CD1c-positive myeloid dendritic cell (primary cell): ENCODE measurements at regions not wholly inside any gene's neighbourhood (a gene's known extent, or its start where the extent isn't known, plus 50 kb on each side); places are given as distances from the start of the nearest gene placed in this dataset.

ENCODE experiments used
- DNase-seq: peaks from one replicate; pipeline ENCODE4 v3.0.0-alpha.2; 2016; ENCODE audit errors: extremely low spot score

DNA sequence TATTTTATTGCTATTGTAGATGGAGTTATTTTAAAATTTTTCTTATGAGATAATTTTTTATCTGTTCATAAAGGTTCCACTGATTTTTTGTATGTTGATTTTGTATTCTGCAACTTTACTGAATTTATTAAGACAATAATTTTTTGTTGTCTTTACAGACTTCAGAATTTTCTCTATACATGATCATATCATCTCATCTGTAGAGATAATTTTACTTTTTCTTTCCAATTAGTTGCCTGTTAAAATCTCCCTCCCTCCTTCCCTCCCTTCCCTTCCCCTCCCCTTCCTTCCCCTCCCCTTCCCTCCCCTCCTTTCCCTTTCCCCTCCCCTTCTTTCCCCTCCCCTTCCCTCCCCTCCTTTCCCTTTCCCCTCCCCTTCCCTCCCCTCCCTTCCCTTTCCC lies 378.1 kb downstream of the SOCS6 start:
- DNase-seq: no peak

DNA sequence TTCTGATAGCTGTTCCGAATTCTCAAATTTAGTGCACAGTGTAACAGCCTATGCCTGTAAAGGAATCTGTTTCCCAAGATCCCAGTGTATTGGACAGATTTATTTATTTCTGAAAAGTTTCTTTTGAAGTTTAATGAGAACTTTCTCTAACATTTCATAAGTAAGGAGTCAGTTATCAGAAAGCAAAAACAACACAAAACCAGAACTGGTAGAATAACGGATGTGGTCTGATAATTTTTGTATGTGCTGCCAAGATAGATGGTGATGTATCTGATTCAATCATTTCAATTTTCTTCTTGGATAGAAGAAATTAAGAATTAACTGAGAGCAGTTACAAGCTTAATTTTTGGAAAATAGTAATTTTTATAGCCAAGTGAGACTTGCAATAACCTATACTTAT lies 374.3 kb downstream of the SOCS6 start:
- no peak for DNase-seq

DNA sequence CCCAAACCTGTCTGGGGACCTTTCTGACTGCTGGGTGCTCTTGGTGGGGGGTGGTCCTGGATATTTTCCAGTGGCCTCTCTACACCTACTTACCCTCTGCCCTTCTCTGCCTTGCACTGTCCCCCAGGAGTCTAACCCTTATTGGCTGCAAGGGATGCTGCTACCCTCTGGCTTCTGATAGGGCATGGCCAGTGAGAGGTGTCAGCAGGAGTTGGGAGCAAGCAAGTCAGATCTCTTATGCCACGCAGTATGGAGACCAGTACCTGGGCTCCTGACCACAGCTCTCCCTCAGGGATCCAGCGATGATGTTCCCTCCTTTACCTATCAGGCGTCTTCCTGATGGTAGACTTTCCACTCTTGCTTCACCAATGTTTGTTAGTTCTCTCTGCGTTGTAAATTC lies 373.7 kb downstream of the SOCS6 start:
- no peak for DNase-seq

DNA sequence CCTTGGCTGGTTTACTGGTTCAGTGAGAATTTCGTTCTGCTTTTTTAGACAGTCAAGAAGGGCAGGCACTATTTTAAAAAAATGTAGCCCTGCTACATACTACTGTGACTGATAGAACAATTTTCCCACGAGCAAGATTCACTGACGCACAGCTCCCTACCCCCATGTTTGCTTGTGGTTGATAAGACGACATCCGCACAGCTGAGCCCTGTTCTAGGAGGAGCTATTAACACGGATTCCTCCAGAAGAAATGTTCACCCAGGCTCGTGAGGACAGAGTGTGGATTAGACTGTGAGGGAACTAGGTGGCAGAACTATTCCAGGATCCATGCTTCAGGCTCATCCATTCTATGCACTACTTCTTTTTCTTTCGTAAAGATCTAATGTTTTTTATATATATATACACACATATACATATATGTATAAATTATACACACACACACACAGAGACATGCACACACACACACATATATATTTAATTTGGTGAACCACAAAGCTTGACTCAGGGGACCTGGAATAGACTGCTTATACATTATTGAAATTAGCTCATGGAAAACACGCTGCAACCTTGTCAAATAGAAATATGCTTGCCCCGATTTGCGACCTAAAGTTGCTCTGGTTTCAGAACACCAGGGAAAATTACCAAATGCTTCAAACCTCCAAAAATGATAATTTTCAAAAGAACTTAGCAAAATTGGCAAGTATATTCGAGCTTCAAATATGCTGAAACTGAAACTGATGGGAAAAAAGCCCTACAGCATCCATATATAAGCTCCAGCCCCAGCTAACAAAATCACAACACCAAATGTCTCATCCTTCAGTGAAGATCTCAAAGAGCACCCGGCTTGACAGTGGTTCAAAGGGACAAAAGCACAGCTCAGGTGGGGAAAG lies 370.4 kb downstream of the SOCS6 start:
- DNase-seq: no peak

DNA sequence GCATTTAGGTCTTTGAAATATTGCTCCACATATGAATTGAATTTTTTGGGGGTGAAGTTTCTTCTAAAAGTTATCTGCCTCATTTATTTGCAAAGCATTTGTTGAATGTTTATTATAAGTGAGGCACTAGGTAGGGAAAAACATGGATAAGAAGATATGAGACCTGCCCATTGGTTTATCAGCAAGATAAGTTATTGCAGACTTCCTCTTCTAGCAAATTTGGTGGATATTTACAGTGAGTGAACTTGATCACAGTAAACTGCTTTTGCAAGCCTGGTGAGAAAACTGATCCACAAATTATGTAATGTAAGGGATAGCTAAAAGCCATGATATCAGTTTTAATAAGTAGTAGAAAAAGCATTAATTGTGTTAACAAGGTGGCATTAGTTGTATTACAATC lies 364.8 kb downstream of the SOCS6 start:
- no peak for DNase-seq

DNA sequence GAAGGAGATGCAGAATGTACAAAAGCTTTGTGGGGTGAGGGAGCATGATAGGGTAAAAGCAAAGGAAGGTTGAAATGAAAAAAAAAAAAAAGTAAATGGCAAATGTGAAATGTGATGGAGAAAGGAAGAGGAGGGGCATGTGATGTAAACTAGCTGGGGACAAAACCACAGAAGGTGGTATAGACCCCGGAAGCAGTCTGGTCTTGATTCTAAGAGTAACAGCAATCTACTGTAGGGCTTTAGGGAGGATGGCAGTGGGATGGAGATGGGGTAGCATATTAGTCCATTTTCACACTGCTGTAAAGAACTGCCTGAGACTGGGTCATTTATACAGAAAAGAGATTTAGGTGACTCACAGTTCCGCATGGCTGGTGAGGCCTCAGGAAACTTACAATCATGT lies 362.0 kb downstream of the SOCS6 start:
- no peak for DNase-seq

DNA sequence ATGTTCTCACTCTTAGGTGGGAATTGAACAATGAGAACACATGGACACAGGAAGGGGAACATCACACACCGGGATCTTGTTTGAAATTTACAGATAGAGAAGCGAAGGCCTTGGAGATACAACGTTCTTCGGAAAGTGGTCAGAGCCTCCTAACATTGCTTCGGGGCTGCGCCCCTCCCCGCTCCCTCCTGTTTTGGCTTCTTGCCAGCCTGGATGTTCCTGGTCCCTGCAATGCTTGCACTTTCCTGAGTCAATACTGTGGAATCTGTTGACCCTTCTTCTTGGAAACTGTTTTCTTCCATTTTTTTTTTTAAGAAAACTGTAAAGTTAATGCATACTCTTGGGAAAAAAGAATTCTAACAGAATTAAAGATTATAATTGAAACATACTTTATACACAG lies 360.8 kb downstream of the SOCS6 start:
- DNase-seq: no peak

DNA sequence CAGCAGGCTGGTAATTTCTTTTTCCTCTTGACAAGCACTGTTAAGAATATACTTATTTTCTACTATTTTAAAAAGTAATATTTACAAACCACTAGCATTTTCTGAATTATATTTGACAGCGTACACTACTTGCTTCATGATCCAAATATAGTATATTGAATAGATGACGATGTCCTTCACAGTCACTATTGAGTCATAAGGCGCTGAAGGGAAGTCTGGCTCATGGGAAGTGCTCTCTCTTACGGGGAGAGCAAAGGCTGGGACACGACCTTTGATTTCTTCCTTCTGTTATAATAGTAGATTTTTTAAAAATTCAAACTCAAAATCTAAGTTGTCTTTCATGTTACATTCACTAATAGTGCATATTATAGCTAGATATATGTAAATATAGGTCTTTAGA lies 357.1 kb downstream of the SOCS6 start:
- no peak for DNase-seq

DNA sequence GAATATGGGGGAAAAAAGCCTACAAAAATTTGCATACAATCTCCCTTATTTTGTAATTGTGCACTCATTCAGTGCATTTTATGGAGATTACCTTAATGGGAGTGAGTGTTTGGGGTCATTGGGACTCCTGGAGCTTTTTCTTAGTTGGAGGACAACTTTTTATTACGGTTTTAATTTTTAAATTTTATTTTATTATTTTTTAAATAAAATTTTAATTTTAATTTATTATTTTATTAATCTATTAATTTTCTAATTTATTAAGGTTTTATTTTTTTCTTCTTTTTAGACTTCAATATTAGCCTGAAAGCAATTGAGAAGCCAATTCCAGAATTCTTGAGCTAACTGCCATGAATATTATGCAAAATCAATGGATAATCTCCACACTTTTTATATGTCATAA lies 355.0 kb downstream of the SOCS6 start:
- no peak for DNase-seq

DNA sequence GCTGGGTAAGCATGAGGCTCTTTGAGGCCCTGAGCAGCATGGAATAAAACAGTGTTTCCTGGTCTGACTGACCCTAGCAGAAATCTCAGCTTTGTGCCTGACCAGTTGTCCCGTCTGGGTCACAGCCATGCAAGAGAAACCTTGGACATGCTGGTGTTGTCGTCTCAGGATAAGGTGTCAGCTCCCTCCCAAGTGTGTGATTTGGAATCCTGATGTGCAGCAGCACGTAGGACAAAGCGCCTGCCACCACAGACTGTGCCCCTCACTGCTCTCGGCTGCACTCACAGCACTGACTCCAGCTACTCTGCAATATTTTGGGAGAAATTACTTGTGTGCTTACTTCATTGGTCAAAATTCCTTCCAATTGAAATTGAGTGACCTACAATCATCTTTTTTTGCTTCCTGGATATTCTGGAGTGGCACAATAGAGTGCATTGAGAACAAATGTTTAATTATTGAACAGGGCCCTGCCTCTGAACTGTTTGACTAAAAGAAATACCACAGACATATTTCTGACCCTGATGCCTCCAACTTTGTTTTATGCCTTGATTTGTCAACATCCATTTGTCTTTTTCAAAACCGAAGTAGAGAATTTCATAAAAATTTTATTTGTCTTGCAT lies 352.4 kb downstream of the SOCS6 start:
- DNase-seq: no peak

DNA sequence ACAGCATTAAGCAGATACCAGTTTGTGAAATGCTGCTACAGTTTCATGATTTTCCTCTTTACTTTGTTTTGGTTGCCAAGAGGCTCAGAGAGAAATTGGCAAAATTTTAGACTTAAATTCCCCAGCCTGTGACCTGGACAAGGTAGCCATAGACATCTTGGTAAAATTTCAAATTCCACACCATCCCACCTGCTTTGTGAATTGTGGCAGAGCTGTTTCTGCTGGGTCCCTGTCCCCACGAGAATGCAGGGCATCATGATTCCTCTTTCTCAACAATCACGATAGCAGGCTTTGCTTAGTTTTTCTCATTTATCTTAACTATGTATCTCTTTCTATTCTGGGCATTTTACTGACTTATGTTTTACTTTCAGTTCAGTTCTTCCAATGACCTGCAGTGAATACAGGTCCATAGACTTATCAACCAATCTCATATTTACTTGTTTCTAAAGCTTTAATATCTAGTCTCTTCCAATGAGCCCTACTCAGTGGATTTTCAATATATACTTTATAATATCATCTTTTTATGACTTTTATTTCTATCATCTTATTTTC lies 351.6 kb downstream of the SOCS6 start:
- no peak for DNase-seq

DNA sequence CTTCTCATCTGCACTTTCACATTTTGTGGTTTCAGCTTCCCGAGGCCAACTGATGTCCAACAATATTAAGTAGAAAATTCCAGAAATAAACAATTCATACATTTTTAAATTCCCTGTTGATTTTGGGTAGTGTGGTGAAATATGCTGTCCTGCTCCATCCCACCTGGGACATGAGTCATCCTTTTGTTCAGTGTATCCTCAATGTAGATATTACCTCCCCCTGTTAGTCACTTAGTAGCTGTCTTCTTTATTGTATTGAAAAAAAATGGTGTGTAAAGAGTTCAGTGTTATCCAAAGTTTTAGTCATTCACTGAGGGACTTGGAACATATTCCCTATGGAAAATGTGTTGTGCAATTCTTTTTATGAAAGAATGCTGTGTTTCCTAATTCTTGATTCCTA lies 348.1 kb downstream of the SOCS6 start:
- no peak for DNase-seq

DNA sequence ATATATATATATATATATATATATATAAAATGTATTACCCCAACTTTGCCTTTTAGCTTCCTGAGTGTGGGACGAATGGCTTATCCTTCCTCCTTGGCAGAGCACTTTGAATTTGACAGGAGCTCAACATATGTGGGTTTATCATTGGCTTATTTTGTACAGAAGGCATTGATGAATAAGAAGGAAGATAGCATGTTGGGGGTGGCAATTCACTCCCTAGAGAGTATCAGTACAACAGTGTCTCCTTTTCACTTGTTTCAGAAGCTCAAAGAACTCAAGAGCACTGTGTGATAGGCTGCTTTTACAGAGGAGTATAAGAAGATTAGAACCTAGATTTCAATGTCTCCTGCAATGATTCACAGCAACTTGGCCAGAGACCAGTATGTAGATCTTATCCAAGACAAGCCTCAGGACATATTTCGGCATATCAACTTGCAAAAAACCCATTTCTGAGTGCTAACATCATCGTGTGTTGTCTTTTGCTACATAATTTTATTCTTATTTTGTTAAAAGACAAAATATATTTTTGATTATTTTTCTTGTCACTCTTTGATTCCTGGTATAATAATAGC lies 345.8 kb downstream of the SOCS6 start:
- DNase-seq: no peak

DNA sequence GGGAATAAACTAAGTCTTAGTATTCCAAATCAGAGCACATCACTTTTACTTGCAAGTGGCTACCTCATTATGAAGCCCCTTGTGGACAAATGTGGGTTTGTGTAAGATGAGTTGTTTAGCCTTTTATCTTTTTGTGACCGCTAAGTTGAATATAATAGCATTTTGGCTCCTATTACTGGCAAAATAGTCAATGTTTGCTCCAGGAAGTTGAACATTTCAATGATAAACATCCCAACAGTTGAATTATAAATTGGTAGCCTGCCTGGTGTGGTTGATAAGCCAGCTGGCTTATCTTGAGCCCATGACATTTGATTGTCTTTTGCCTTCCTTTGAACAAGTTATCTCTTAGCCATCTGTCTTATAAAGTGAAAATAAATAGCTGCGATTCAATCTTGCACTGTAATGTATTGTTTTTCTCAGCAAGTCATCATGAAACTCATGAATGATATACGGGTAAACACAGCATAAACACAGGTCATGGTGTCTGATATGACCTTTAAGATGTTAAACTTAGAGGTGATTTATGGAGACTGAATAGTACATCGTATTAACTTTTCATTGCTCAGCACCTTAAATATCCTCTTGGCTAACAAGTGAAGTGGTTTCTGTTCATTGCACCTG lies 338.4 kb downstream of the SOCS6 start:
- DNase-seq: no peak

DNA sequence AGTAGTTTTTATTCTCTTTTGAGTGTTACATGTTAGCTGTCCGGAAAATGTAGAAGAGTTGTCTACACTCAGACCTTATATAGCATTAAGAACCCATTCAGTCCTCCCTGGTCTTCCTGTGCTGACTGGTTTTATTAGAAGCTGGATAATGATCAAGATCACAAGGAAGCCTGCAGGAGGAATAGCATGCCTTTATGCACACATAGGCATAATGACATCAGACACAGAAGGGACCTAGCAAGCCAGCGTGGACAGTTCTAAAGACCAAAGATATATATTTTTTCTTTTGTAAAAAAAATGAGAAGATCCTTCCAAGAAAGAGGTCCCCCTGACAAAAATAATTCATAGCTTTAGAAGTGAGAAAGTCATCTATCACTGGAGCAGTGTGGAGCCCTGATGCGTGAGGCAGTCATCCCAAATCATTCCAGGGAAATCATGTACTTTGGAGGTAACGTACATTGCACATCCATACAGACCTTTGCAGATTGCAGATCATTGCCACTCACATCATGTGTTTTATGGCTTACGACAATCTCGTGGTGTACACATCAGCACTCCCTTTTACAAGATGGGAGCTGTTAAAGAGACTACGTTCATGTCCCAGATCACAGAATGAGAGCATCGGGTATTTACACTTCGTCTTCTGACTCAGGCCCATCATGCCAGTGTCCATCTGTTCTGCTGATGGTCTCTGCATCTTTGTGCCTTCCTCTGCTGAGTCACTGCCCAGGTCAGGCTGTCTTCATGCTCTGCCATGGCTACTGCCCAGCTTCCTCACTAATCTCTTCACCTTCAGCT lies 334.0 kb downstream of the SOCS6 start:
- DNase-seq: no peak

DNA sequence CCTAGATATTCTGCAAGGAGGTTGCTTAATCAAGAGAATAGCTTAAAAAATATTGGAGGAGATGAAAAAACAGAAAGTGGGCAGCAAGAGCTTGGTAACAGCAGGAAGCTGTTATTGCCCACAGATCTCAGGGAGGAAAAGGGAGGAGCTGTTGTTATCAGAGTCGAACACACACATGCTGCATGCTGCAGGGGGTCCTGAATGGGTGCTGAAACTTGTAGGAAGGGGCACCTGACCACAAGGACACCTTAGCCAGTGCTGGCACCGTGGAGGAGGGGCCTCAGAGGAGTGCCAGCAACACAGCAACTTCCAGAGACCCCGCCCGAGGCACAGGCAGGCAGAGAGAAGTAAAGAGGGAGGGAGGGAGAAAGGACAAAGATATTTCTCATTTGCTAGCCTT lies 332.9 kb downstream of the SOCS6 start:
- DNase-seq: no peak

DNA sequence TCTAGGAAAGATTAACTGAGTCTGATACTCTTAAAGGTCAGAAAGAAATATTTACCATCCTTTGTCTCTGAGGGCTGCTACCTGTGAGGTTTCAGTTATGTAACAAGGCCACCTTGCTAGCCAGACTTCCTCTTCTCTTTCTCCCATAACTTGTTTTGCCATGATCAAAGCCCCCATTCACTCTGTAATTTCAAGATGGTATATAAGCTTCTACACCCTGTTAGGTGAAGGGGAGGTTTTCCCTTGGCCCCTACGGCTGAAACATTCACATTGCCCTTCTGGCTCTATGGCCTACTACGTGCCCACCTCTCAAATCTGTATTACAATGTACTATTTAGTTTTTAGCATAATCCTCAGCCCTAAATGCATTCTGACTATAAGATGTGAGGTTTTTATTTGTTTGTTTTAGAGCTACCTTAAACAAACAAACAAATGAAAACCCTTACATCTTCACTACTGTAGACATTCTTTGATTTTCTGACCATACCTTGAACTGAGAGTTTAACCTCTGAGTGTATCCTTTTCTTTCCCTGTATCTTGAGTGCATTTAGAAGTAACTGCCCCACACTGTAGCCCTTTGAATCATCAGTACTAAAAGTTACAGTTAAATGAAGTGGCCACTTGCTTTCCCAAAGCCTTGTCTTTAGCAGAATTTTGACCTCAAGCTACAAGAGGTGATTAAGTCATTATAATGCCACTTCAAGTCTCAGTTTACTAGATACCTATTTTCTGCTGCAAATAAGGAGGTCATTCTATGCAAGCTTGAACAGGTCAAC lies 332.2 kb downstream of the SOCS6 start:
- no peak for DNase-seq

DNA sequence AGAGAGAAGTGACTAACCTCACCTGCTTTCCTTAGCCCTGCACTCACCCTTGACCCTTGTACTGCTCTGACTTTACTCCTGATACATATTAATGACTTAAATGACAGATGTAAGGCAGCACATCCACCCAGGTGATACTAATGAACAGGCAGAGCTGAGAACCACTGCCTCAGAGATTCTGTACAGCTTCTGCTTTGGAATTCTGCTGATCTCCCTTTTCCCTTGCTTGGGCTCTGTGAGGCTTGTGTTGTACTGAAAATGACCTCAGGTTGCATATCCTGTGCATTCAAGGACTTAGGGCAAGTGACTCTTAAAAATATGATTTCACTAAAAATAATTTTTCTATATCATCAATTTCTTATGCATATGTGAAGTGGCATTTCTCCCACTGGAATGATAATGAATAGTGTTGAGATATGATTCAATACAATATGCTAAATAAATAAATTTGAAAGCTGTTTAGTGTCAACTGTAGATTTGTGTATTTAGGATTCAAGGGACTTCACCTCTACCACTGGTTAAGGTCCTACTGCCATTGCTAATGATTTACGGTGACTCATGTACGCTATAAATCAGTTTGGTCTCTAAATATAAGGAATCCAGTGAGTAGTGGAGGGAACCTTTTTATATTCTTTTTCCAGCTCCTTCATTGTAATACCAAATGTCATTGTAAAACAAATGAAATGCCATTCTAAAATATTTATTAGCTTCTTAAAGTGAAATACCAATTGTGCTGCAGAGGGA lies 328.3 kb downstream of the SOCS6 start:
- no peak for DNase-seq

DNA sequence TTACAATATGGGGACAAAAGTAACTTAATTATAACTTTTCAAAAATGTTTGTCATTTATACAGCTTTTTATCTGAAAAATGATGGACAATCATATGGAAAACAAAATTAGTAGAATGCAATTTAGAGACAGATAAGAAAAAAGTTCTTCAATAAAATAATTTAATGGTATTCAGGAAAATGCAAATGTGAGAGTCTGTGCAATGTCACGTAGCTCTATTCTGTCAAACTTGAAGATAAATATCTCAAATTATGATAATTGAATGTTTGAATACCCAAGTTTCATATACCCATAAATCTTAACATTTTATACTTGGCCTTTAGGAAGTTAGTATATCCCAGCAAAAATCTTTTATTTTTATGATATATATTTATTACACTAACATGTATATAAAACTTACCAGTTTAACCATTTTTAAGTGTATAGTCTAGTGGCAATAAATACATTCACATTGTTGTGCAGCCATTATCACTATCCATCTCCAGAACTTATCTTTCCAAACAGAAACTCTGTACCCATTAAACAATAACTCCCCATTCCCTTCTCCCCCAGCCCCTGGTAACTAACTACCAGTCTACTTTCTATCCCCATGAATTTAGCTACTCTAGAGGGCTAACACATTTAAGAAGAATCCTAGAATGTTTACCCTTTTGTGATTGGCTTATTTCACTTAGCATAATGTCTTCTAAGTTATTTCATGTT lies 311.5 kb downstream of the SOCS6 start:
- DNase-seq: no peak

DNA sequence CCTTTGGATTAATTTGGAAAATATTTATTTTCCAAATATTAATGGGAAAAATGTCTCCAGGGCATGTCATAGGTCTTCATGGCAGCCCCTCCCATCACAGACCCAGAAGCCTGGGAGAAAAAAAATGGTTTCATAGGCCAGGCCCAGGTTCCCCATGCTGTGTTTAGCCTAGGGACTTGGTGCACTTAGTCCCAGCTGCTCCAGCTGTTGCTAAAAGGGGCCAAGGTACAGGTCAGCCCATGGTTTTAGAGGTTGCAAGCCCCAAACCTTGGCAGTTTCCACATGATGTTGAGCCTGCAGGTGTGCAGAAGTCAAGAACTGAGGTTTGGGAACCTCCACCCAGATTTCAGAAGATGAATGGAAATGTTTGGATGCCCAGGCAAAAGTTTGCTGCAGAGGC lies 309.6 kb downstream of the SOCS6 start:
- no peak for DNase-seq
